ENCODE measurements at regions not wholly inside any gene's neighbourhood (a gene's known extent, or its start where the extent isn't known, plus 50 kb on each side); places are given as distances from the start of the nearest gene placed in this dataset.

- Histone ChIP-seq H2BK12ac (ENCODE audit: insufficient read length, low read depth, low read length) (no peak overlapping the region), H3K9me3 (ENCODE audit: control insufficient read depth, low read depth, low read length) (no peaks in the 10 kb centered on the region), H3T11ph (ENCODE audit: low read length) (no peak overlapping the region), H3K23me2 (ENCODE audit: insufficient read length, low read depth, low read length, poor library complexity, severe bottlenecking) (no peaks in the 10 kb centered on the region), H4K20me1 (ENCODE audit: control insufficient read depth, insufficient read depth, insufficient read length) (no peaks in the 10 kb centered on the region), H2BK15ac (ENCODE audit: low read depth, low read length) (no peak overlapping the region), H3K4me2 (ENCODE audit: insufficient read depth, insufficient read length, low read length) (no peak overlapping the region), H3K56ac (ENCODE audit: insufficient read length, low read depth, low read length) (no peak overlapping the region), H3K4ac (ENCODE audit: low read depth, low read length) (no peak overlapping the region), H2BK20ac (ENCODE audit: low read depth, low read length, poor library complexity, severe bottlenecking) (no peak overlapping the region), H4K8ac (replicated peaks; ENCODE audit: insufficient read length, low read depth, low read length) (no peak overlapping the region), H3K18ac (ENCODE audit: insufficient read length, low read depth, low read length) (no peak overlapping the region), H4K5ac (ENCODE audit: insufficient read length, low read depth, low read length) (no peak overlapping the region), H3K23ac (ENCODE audit: insufficient read length, low read depth, low read length) (no peak overlapping the region), H2BK120ac (ENCODE audit: low read depth, low read length, poor library complexity, severe bottlenecking) (no peak overlapping the region), H3K27me3 (ENCODE audit: insufficient read depth, low read length) (no peaks in the 10 kb centered on the region), H3K79me2 (ENCODE audit: insufficient read depth, low read length) (no peaks in the 10 kb centered on the region), H3K4me1 (ENCODE audit: insufficient read depth, low read length) (no peaks in the 10 kb centered on the region), H2AFZ (ENCODE audit: low read length) (no peak overlapping the region), H3K27ac (ENCODE audit: insufficient read length, low read depth, low read length) (no peak overlapping the region), H3K14ac (ENCODE audit: insufficient read depth, low read length) (no peak overlapping the region), H2BK5ac (ENCODE audit: insufficient read length, low read length) (no peak overlapping the region), H3K79me1 (ENCODE audit: insufficient read depth, low read depth, low read length, poor library complexity, severe bottlenecking) (no peaks in the 10 kb centered on the region), H2AK5ac (ENCODE audit: insufficient read length, low read length) (no peak overlapping the region), H3K9ac (ENCODE audit: extremely low read depth, insufficient read length, low read length) (no peak overlapping the region), H4K91ac (ENCODE audit: insufficient read length, low read depth, low read length) (no peak overlapping the region)
- H3K4me3 Mint-ChIP-seq = no peak overlapping the region
- DNase-seq = no peak
- TF ChIP-seq CTCF (conservative IDR thresholded peaks at IDR 0.05) = no peak
- no peak overlapping the region for H3K27ac Mint-ChIP-seq
- H3K27me3 Mint-ChIP-seq (ENCODE audit: low read depth) = no peaks in the 10 kb centered on the region
- WGBS (ENCODE audit: extremely low coverage, insufficient read length, low lambda C conversion rate) = no CpG with 5 or more reads among the region's 3 CpGs
- H3K9me3 Mint-ChIP-seq = peaks cover 3 to 4% of the 10 kb centered on the region in 2 experiments; a peak in 3 of 5 replicates
- no peaks in the 10 kb centered on the region for H3K4me1 Mint-ChIP-seq
- peaks cover 1 to 4% (median 3%) of the 10 kb centered on the region in 3 experiments; a peak in 4 of 7 replicates for H3K36me3 Mint-ChIP-seq (ENCODE audit: insufficient read depth in 1 of 3, low read depth in 3 of 3)
These were observed 219.3 kb upstream of the CDH9 start for GRCh38 chr5:27257696-27258095.

Data from H9 (cell line).